ENCODE measurements at regions not wholly inside any gene's neighbourhood (a gene's known extent, or its start where the extent isn't known, plus 50 kb on each side); places are given as distances from the start of the nearest gene placed in this dataset.

GRCh38 chr9:129322022-129322621, 144.1 kb upstream of the IER5L start:
- no peak overlapping the region for H3K9ac ChIP-seq
- 76 to 80% methylated on average over 7 of the region's 7 CpGs for WGBS, 2 experiments (ENCODE audit: low coverage in 1 of 2, low lambda C conversion rate in 2 of 2, missing lambda C conversion rate in 2 of 2)
- DNase-seq, result no peak
- H3K9me2 ChIP-seq (ENCODE audit: insufficient read depth), result no peaks in the 10 kb centered on the region
- no peaks in the 10 kb centered on the region for H3K9me3 ChIP-seq (ENCODE audit: low read depth)
- no peak overlapping the region for H3K4me3 ChIP-seq
- H3F3A ChIP-seq (ENCODE audit: insufficient read depth), result peaks cover 5% of the 10 kb centered on the region
- no peaks in the 10 kb centered on the region for H3K27me3 ChIP-seq (replicated peaks; ENCODE audit: insufficient read depth)
- no peak overlapping the region for H3K4me2 ChIP-seq (ENCODE audit: unreplicated experiment)
- in situ Hi-C loops (cut with MboI), result loop anchor here (10.0 kb wide), 1 partner anchor 283 kb away; no protein-coding TSS in a partner anchor
- no peaks in the 10 kb centered on the region for H3K36me3 ChIP-seq (ENCODE audit: low read depth)
- H4K20me1 ChIP-seq (ENCODE audit: insufficient read depth), result no peaks in the 10 kb centered on the region
- H3K27ac ChIP-seq, result no peak overlapping the region
- H2AFZ ChIP-seq, result no peak overlapping the region
- TF ChIP-seq EZH2phosphoT487 (IDR thresholded peaks at IDR 0.05; ENCODE audit: insufficient read depth, low read depth) (no peak), EZH2 (IDR thresholded peaks at IDR 0.05; ENCODE audit: insufficient read depth, poor library complexity, severe bottlenecking) (no peak)
- peaks cover 25% of the 10 kb centered on the region; the same call in 1 of the 2 replicates for H3K4me1 ChIP-seq (ENCODE audit: insufficient read depth)
- no peaks in the 10 kb centered on the region for H3K79me2 ChIP-seq (ENCODE audit: insufficient read depth)

GRCh38 chr9:129321286-129322021, 143.4 kb upstream of the IER5L start:
- peak overlapping the region; percentile 79 for H3K4me2 ChIP-seq (ENCODE audit: unreplicated experiment)
- peaks cover 25% of the 10 kb centered on the region; the same call in 1 of the 2 replicates for H3K4me1 ChIP-seq (ENCODE audit: insufficient read depth)
- peaks cover 5% of the 10 kb centered on the region for H3F3A ChIP-seq (ENCODE audit: insufficient read depth)
- H3K27ac ChIP-seq, result no peak overlapping the region
- H4K20me1 ChIP-seq (ENCODE audit: insufficient read depth), result no peaks in the 10 kb centered on the region
- peak overlapping the region; percentile 65 for H3K4me3 ChIP-seq
- no peaks in the 10 kb centered on the region for H3K27me3 ChIP-seq (replicated peaks; ENCODE audit: insufficient read depth)
- no peaks in the 10 kb centered on the region for H3K9me3 ChIP-seq (ENCODE audit: low read depth)
- DNase-seq, result no peak
- H3K9ac ChIP-seq, result peak overlapping the region; percentile 75
- no peaks in the 10 kb centered on the region for H3K36me3 ChIP-seq (ENCODE audit: low read depth)
- no peaks in the 10 kb centered on the region for H3K9me2 ChIP-seq (ENCODE audit: insufficient read depth)
- peak overlapping the region; percentile 81 for H2AFZ ChIP-seq
- 70 to 84% methylated on average over 13 to 20 of the region's 20 CpGs for WGBS, 2 experiments (ENCODE audit: low coverage in 1 of 2, low lambda C conversion rate in 2 of 2, missing lambda C conversion rate in 2 of 2)
- TF ChIP-seq EZH2phosphoT487 (IDR thresholded peaks at IDR 0.05; ENCODE audit: insufficient read depth, low read depth) (no peak), EZH2 (IDR thresholded peaks at IDR 0.05; ENCODE audit: insufficient read depth, poor library complexity, severe bottlenecking) (no peak)
- in situ Hi-C loops (cut with MboI), result loop anchor here (10.0 kb wide), 1 partner anchor 283 kb away; no protein-coding TSS in a partner anchor
- no peaks in the 10 kb centered on the region for H3K79me2 ChIP-seq (ENCODE audit: insufficient read depth)

- H3K4me2 ChIP-seq (ENCODE audit: unreplicated experiment), result peak overlapping the region; percentile 79
- TF ChIP-seq EZH2 (IDR thresholded peaks at IDR 0.05; ENCODE audit: insufficient read depth, poor library complexity, severe bottlenecking) (no peak), EZH2phosphoT487 (IDR thresholded peaks at IDR 0.05; ENCODE audit: insufficient read depth, low read depth) (no peak)
- H3K9me2 ChIP-seq (ENCODE audit: insufficient read depth), result no peaks in the 10 kb centered on the region
- H3K79me2 ChIP-seq (ENCODE audit: insufficient read depth), result no peaks in the 10 kb centered on the region
- peaks cover 11% of the 10 kb centered on the region for H3F3A ChIP-seq (ENCODE audit: insufficient read depth)
- peak overlapping the region; percentile 65 for H3K4me3 ChIP-seq
- no peaks in the 10 kb centered on the region for H3K9me3 ChIP-seq (ENCODE audit: low read depth)
- DNase-seq, result peak; percentile 90
- H3K27me3 ChIP-seq (replicated peaks; ENCODE audit: insufficient read depth), result no peaks in the 10 kb centered on the region
- H3K27ac ChIP-seq, result peak overlapping the region; percentile 47
- in situ Hi-C loops (cut with MboI), result loop anchor here (10.0 kb wide), 1 partner anchor 284 kb away; no protein-coding TSS in a partner anchor
- WGBS, 2 experiments (ENCODE audit: low coverage in 1 of 2, low lambda C conversion rate in 2 of 2, missing lambda C conversion rate in 2 of 2), result 1% methylated on average over 40 to 42 of the region's 46 CpGs
- H4K20me1 ChIP-seq (ENCODE audit: insufficient read depth), result no peaks in the 10 kb centered on the region
- H3K36me3 ChIP-seq (ENCODE audit: low read depth), result no peaks in the 10 kb centered on the region
- peak overlapping the region; percentile 81 for H2AFZ ChIP-seq
- H3K9ac ChIP-seq, result peak overlapping the region; percentile 75
- H3K4me1 ChIP-seq (ENCODE audit: insufficient read depth), result peaks cover 29% of the 10 kb centered on the region
These were observed 142.7 kb upstream of the IER5L start for GRCh38 chr9:129320575-129321285.

GRCh38 chr9:129319938-129320481, 141.9 kb upstream of the IER5L start:
- Histone ChIP-seq H4K20me1 (ENCODE audit: insufficient read depth) (no peaks in the 10 kb centered on the region), H3K9me3 (ENCODE audit: low read depth) (no peaks in the 10 kb centered on the region), H3K4me1 (ENCODE audit: insufficient read depth) (peaks cover 36% of the 10 kb centered on the region), H3K4me2 (ENCODE audit: unreplicated experiment) (peak overlapping the region; percentile 79), H3K4me3 (peak overlapping the region; percentile 65), H3F3A (ENCODE audit: insufficient read depth) (peaks cover 12% of the 10 kb centered on the region), H3K9me2 (ENCODE audit: insufficient read depth) (no peaks in the 10 kb centered on the region), H2AFZ (peak overlapping the region; percentile 81), H3K36me3 (ENCODE audit: low read depth) (no peaks in the 10 kb centered on the region), H3K27me3 (replicated peaks; ENCODE audit: insufficient read depth) (no peaks in the 10 kb centered on the region), H3K27ac (peak overlapping the region; percentile 47), H3K79me2 (ENCODE audit: insufficient read depth) (no peaks in the 10 kb centered on the region), H3K9ac (peak overlapping the region; percentile 75)
- 32 to 45% methylated on average over 14 of the region's 14 CpGs for WGBS, 2 experiments (ENCODE audit: low coverage in 1 of 2, low lambda C conversion rate in 2 of 2, missing lambda C conversion rate in 2 of 2)
- in situ Hi-C loops (cut with MboI), result loop anchor here (10.0 kb wide), 1 partner anchor 285 kb away; no protein-coding TSS in a partner anchor
- TF ChIP-seq EZH2 (IDR thresholded peaks at IDR 0.05; ENCODE audit: insufficient read depth, poor library complexity, severe bottlenecking), result no peak
- TF ChIP-seq EZH2phosphoT487 (IDR thresholded peaks at IDR 0.05; ENCODE audit: insufficient read depth, low read depth), result no peak
- no peak for DNase-seq

All from GM23248 (cell line).